HepG2 (cell line): ENCODE measurements at regions not wholly inside any gene's neighbourhood (a gene's known extent, or its start where the extent isn't known, plus 50 kb on each side); places are given as distances from the start of the nearest gene placed in this dataset.

Experiments used
- ATAC-seq: fragments of 200-7000 bp; cut with Tn5 transposase; 3 replicates; pipeline ENCODE4 v1.9.1; 2020; ENCODE audit warnings: mild to moderate bottlenecking, moderate library complexity
- BruUV-seq: library from RNA; stranded (reverse); fragments of 400-500 nt; replicated peaks from 2 replicates; lab custom pipeline; 2021; lab: Mats Ljungman, UMichigan
- CTCF ChIA-PET: fragments of 300-600 bp; formaldehyde crosslinking; extraction: SDS; loops from one replicate; lab custom pipeline; 2021; ENCODE audit warnings: low total read pairs, inconsistent platforms, low intra/inter-chr PET ratio; lab: Yijun Ruan, JAX
- POLR2A ChIA-PET: fragments of 350-600 bp; sonication (Branson Sonifier 250); formaldehyde crosslinking; loops from one replicate; lab custom pipeline; 2020; ENCODE audit warnings: antibody characterized with exemption, inconsistent platforms; lab: Yijun Ruan, JAX
- DNase-seq: peaks from one replicate; pipeline ENCODE4 v3.0.0-alpha.2; 2015; ENCODE audit warnings: low spot score
- FAIRE-seq: peaks from 3 replicates; lab custom pipeline; 2011; peaks lifted over from hg19 to GRCh38; lab: Jason Lieb, UNC
- H2AFZ ChIP-seq: one replicate; pipeline ENCODE4 v1.6.1; 2011; ENCODE audit warnings: low read length, inconsistent platforms
- H3K27ac ChIP-seq: fragments of 300-600 bp; 3 replicates; pipeline ENCODE4 v1.8.0; 2011; ENCODE audit warnings: mixed run types, mild to moderate bottlenecking, mixed read lengths, low read length, inconsistent platforms; ENCODE audit not compliant: insufficient read depth; ENCODE audit errors: extremely low read length
- H3K27me3 ChIP-seq, 2 experiments: fragments of 200-600 bp in 1 of 2; 2 replicates in 1 of 2; 3 replicates in 1 of 2; pipeline versions ENCODE4 v1.6.0 to v1.8.0; 2011; ENCODE audit warnings: low read length in 2 of 2, mild to moderate bottlenecking in 2 of 2, moderate library complexity in 2 of 2, inconsistent platforms in 1 of 2; ENCODE audit not compliant: insufficient read depth in 2 of 2, control insufficient read depth in 1 of 2
- H3K36me3 ChIP-seq, 2 experiments: fragments of 200-600 bp in 1 of 2; replicated peaks in 1 of 2; 2 replicates in 1 of 2; 3 replicates in 1 of 2; pipeline versions ENCODE4 v1.5.1 to v1.8.0; 2011; ENCODE audit warnings: low read length in 2 of 2, inconsistent platforms in 1 of 2; ENCODE audit not compliant: insufficient read depth in 2 of 2, control insufficient read depth in 1 of 2
- H3K4me1 ChIP-seq: 2 replicates; pipeline ENCODE4 v1.5.1; 2012; ENCODE audit warnings: low read length, inconsistent platforms; ENCODE audit not compliant: insufficient read depth
- H3K4me2 ChIP-seq: 2 replicates; pipeline ENCODE4 v1.6.0; 2011; ENCODE audit warnings: low read depth, low read length, inconsistent platforms
- H3K4me3 ChIP-seq, 3 experiments: fragments of 200-600 bp in 1 of 3; sonication (generic), shearing (Covaris generic) in 1 of 3; replicated peaks in 1 of 3; 2 replicates each; pipeline ENCODE4 v1.5.1; 2011 to 2016; ENCODE audit warnings: low read length in 3 of 3, inconsistent platforms in 2 of 3, low read depth in 2 of 3, mild to moderate bottlenecking in 2 of 3, control low read depth in 1 of 3, mixed read lengths in 1 of 3; ENCODE audit not compliant: insufficient read depth in 1 of 3
- H3K79me2 ChIP-seq: one replicate; pipeline ENCODE4 v1.6.1; 2011; ENCODE audit warnings: low read length, inconsistent platforms; ENCODE audit not compliant: insufficient read depth
- H3K9ac ChIP-seq: 2 replicates; pipeline ENCODE4 v1.6.0; 2011; ENCODE audit warnings: mild to moderate bottlenecking, low read depth, low read length, inconsistent platforms; ENCODE audit not compliant: insufficient read depth
- H3K9me3 ChIP-seq: 2 replicates; pipeline ENCODE4 v1.5.1; 2012; ENCODE audit warnings: mild to moderate bottlenecking, low read length
- H4K20me1 ChIP-seq: 2 replicates; pipeline ENCODE4 v1.6.0; 2011; ENCODE audit warnings: inconsistent platforms, mild to moderate bottlenecking, low read length, moderate library complexity; ENCODE audit not compliant: insufficient read depth
- FOSL2 ChIP-seq: sonication (generic); formaldehyde crosslinking; IDR thresholded peaks from 2 replicates; pipeline ENCODE4 v1.4.0; 2020; ENCODE audit warnings: missing genetic modification reagents
- KLF6 ChIP-seq: IDR thresholded peaks from 2 replicates; pipeline ENCODE4 v1.8.0; 2016; ENCODE audit warnings: missing biosample characterization, missing genetic modification reagents
- NCOA2 ChIP-seq: sonication (generic); formaldehyde crosslinking; IDR thresholded peaks from 2 replicates; pipeline ENCODE4 v1.8.0; 2022; ENCODE audit warnings: inconsistent platforms
- PAX8 ChIP-seq: sonication (generic); formaldehyde crosslinking; IDR thresholded peaks from 2 replicates; pipeline ENCODE4 v1.8.0; 2022; ENCODE audit warnings: mild to moderate bottlenecking, missing genetic modification reagents, borderline replicate concordance
- ZNF251 ChIP-seq: sonication (generic); formaldehyde crosslinking; IDR thresholded peaks from 2 replicates; pipeline ENCODE4 v1.9.0; 2021; ENCODE audit warnings: mild to moderate bottlenecking, missing genetic modification reagents
- ZNF546 ChIP-seq: sonication (generic); formaldehyde crosslinking; conservative IDR thresholded peaks from 2 replicates; pipeline ENCODE4 v1.8.1; 2023; ENCODE audit warnings: mild to moderate bottlenecking, missing genetic modification reagents
- ZNF761 ChIP-seq: sonication (generic); formaldehyde crosslinking; conservative IDR thresholded peaks from 2 replicates; pipeline ENCODE4 v1.4.0; 2020; ENCODE audit warnings: mild to moderate bottlenecking, missing genetic modification reagents
- WGBS: methylation state at CpG from one replicate; pipeline ENCODE4 v1.1.6; 2017; ENCODE audit warnings: low lambda C conversion rate; 5-methylcytosine and 5-hydroxymethylcytosine counted together
- in situ Hi-C: cut with HindIII; loops from 2 replicates; pipeline ENCODE4 v1.10.0; 2017; ENCODE audit warnings: low pct_unique_long_range_greater_than_20kb; ENCODE audit not compliant: extremely low pct_ligation_motif_present
- intact Hi-C: fragments of 100-400 bp; cut with micrococcal nuclease; formaldehyde crosslinking; loops from one replicate; pipeline ENCODE4 v1.10.0; 2022; ENCODE audit not compliant: unreplicated experiment
- TF ChIP-seq, protein P1 (sequence below): IDR thresholded peaks from 2 replicates; pipeline ENCODE4 v1.6.1; 2018; ENCODE audit warnings: missing genetic modification reagents
- TF ChIP-seq, protein P2 (sequence below): sonication (generic); formaldehyde crosslinking; IDR thresholded peaks from 2 replicates; pipeline ENCODE4 v1.5.1; 2020; ENCODE audit warnings: mild to moderate bottlenecking, missing genetic modification reagents, borderline replicate concordance
- TF ChIP-seq, protein P3 (sequence below): IDR thresholded peaks from 2 replicates; pipeline ENCODE4 v1.6.1; 2016; ENCODE audit warnings: missing genetic modification reagents, missing compliant biosample characterization
- TF ChIP-seq, protein P4 (sequence below): sonication (generic); formaldehyde crosslinking; IDR thresholded peaks from 2 replicates; pipeline ENCODE4 v1.5.1; 2020; ENCODE audit warnings: missing genetic modification reagents, mild to moderate bottlenecking, borderline replicate concordance
- TF ChIP-seq, protein P5 (sequence below): sonication (generic); formaldehyde crosslinking; IDR thresholded peaks from 2 replicates; pipeline ENCODE4 v1.5.0; 2020; ENCODE audit warnings: missing genetic modification reagents, mild to moderate bottlenecking, borderline replicate concordance

DNA sequence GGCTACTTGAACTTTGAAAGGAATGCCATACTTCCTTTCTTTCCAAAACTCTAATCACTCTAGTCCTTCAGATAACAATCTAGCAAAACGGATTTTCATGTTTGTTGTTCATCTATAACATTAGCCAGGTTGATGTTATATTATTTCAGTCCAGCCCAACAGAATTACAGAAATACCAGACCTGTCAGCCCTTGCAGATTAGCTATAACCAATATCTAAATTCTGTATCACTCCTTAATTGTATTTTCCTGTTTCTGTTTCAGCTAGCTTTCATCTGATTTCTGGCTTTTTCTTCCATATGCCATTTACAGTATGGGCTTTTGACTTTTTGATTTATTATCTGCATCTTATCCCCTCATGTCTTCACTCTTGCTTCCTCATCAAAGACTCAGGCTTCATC lies 479.8 kb upstream of the CDH8 start:
- 0% methylated on average over 1 of the region's 1 CpG for WGBS
- H3K36me3 ChIP-seq: no peaks in the 10 kb centered on the region
- no peaks in the 10 kb centered on the region for H3K79me2 ChIP-seq
- intact Hi-C loops (no loop called here), in situ Hi-C loops (no loop called here)
- no peak overlapping the region for H3K9ac ChIP-seq
- FAIRE-seq (no peak), ATAC-seq (no peak), DNase-seq (no peak)
- no peaks in the 10 kb centered on the region for H3K27me3 ChIP-seq
- no peak overlapping the region for H3K4me3 ChIP-seq
- H3K9me3 ChIP-seq: peaks cover 98% of the 10 kb centered on the region
- H3K4me1 ChIP-seq: no peaks in the 10 kb centered on the region
- TF ChIP-seq, protein P1, sequence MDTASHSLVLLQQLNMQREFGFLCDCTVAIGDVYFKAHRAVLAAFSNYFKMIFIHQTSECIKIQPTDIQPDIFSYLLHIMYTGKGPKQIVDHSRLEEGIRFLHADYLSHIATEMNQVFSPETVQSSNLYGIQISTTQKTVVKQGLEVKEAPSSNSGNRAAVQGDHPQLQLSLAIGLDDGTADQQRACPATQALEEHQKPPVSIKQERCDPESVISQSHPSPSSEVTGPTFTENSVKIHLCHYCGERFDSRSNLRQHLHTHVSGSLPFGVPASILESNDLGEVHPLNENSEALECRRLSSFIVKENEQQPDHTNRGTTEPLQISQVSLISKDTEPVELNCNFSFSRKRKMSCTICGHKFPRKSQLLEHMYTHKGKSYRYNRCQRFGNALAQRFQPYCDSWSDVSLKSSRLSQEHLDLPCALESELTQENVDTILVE: no peak
- TF ChIP-seq ZNF761 (CRISPR knock-in tag): no peak
- TF ChIP-seq, protein P2, sequence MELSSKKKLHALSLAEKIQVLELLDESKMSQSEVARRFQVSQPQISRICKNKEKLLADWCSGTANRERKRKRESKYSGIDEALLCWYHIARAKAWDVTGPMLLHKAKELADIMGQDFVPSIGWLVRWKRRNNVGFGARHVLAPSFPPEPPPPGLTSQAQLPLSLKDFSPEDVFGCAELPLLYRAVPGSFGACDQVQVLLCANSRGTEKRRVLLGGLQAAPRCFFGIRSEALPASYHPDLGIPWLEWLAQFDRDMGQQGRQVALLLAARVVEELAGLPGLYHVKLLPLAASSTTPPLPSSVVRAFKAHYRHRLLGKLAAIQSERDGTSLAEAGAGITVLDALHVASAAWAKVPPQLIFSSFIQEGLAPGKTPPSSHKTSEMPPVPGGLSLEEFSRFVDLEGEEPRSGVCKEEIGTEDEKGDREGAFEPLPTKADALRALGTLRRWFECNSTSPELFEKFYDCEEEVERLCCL (CRISPR knock-in tag): no peak
- H3K27ac ChIP-seq: no peak overlapping the region
- BruUV-seq: no TSS peak
- no peak overlapping the region for H3K4me2 ChIP-seq
- POLR2A ChIA-PET: no interaction called here
- CTCF ChIA-PET: no interaction called here
- H4K20me1 ChIP-seq: no peaks in the 10 kb centered on the region
- no peak overlapping the region for H2AFZ ChIP-seq

DNA sequence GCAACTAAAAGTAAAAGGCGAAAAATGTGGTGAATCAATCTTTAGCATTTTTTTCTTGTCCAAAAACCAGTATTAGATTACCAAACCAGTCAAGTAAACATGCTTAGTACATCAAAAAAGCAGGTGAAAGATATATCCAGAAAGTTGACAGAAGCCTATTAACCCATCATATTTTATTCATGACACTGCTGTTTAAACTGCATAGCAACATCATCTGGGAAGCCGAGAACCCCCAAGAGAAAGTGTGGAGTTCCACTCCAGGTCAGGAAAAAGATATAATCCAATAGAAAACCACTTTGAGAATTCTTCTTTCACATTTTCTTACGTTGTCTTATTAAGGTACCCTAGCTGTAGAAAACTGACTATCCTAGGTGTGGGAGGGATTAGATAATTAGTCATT lies 466.8 kb upstream of the CDH8 start:
- ChIA-PET POLR2A (no interaction called here), CTCF (no interaction called here)
- intact Hi-C loops: no loop called here
- H3K9ac ChIP-seq: no peak overlapping the region
- FAIRE-seq (no peak), DNase-seq (no peak), ATAC-seq (no peak)
- peaks cover 96% of the 10 kb centered on the region for H3K9me3 ChIP-seq
- H3K36me3 ChIP-seq: no peaks in the 10 kb centered on the region
- H2AFZ ChIP-seq: no peak overlapping the region
- WGBS: 2% methylated on average over 3 of the region's 3 CpGs
- in situ Hi-C loops: no loop called here
- no peaks in the 10 kb centered on the region for H4K20me1 ChIP-seq
- H3K4me2 ChIP-seq: no peak overlapping the region
- H3K4me3 ChIP-seq: no peak overlapping the region
- BruUV-seq: no TSS peak
- no peaks in the 10 kb centered on the region for H3K27me3 ChIP-seq
- no peaks in the 10 kb centered on the region for H3K79me2 ChIP-seq
- no peaks in the 10 kb centered on the region for H3K4me1 ChIP-seq
- H3K27ac ChIP-seq: no peak overlapping the region
- TF ChIP-seq ZNF546 (CRISPR knock-in tag): no peak
- TF ChIP-seq, protein P3, sequence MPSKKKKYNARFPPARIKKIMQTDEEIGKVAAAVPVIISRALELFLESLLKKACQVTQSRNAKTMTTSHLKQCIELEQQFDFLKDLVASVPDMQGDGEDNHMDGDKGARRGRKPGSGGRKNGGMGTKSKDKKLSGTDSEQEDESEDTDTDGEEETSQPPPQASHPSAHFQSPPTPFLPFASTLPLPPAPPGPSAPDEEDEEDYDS (CRISPR knock-in tag): no peak
- TF ChIP-seq, protein P4, sequence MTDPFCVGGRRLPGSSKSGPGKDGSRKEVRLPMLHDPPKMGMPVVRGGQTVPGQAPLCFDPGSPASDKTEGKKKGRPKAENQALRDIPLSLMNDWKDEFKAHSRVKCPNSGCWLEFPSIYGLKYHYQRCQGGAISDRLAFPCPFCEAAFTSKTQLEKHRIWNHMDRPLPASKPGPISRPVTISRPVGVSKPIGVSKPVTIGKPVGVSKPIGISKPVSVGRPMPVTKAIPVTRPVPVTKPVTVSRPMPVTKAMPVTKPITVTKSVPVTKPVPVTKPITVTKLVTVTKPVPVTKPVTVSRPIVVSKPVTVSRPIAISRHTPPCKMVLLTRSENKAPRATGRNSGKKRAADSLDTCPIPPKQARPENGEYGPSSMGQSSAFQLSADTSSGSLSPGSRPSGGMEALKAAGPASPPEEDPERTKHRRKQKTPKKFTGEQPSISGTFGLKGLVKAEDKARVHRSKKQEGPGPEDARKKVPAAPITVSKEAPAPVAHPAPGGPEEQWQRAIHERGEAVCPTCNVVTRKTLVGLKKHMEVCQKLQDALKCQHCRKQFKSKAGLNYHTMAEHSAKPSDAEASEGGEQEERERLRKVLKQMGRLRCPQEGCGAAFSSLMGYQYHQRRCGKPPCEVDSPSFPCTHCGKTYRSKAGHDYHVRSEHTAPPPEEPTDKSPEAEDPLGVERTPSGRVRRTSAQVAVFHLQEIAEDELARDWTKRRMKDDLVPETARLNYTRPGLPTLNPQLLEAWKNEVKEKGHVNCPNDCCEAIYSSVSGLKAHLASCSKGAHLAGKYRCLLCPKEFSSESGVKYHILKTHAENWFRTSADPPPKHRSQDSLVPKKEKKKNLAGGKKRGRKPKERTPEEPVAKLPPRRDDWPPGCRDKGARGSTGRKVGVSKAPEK (CRISPR knock-in tag): no peak
- TF ChIP-seq ZNF251 (CRISPR knock-in tag): no peak
- TF ChIP-seq, protein P5, sequence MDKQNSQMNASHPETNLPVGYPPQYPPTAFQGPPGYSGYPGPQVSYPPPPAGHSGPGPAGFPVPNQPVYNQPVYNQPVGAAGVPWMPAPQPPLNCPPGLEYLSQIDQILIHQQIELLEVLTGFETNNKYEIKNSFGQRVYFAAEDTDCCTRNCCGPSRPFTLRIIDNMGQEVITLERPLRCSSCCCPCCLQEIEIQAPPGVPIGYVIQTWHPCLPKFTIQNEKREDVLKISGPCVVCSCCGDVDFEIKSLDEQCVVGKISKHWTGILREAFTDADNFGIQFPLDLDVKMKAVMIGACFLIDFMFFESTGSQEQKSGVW (CRISPR knock-in tag): no peak
- TF ChIP-seq NCOA2 (CRISPR knock-in tag): no peak
- TF ChIP-seq FOSL2 (CRISPR knock-in tag): no peak
- TF ChIP-seq KLF6 (CRISPR knock-in tag): no peak
- no peak for TF ChIP-seq PAX8 (CRISPR knock-in tag)
